Epithelial cell of esophagus (primary cell): ENCODE measurements at regions not wholly inside any gene's neighbourhood (a gene's known extent, or its start where the extent isn't known, plus 50 kb on each side); places are given as distances from the start of the nearest gene placed in this dataset.
"Not testable (repeated sequence)": the region's sequence is repeated elsewhere in the genome, so short reads cannot be mapped to it uniquely, and the experiment has no call there.

Experiments
- DNase-seq: peaks from one replicate; pipeline ENCODE4 v3.0.0; 2010; ENCODE audit warnings: low read depth
- H3K4me3 ChIP-seq: 2 replicates; pipeline ENCODE4 v1.5.1; 2011; ENCODE audit warnings: mild to moderate bottlenecking, low read length, control low read depth
- TF ChIP-seq, protein P1 (sequence below): IDR thresholded peaks from 2 replicates; pipeline ENCODE4 v1.5.1; 2011; ENCODE audit warnings: low read depth, mild to moderate bottlenecking, low read length, control low read depth, inconsistent platforms; ENCODE audit not compliant: insufficient read depth; ENCODE audit errors: missing control alignments

DNA sequence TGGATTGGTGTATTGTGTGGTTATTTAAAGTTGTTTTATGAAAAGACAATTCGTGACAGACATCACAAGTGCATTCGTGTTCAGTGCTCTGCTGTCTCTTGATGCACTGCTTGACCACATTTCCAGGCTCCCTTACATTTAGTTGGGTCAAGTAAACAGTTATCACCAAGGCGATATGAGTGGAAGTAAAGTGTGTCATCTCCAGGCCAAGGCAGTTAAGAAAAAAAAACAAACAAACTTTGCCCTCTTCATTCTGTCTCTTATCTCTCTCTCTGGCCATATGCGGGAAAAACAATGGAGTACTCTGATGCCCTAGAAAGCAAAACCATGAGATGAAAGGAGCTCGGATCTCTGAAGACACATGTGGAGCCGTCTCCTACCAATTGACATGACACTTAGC, 131.1 kb downstream of the DSEL start:
- TF ChIP-seq, protein P1, sequence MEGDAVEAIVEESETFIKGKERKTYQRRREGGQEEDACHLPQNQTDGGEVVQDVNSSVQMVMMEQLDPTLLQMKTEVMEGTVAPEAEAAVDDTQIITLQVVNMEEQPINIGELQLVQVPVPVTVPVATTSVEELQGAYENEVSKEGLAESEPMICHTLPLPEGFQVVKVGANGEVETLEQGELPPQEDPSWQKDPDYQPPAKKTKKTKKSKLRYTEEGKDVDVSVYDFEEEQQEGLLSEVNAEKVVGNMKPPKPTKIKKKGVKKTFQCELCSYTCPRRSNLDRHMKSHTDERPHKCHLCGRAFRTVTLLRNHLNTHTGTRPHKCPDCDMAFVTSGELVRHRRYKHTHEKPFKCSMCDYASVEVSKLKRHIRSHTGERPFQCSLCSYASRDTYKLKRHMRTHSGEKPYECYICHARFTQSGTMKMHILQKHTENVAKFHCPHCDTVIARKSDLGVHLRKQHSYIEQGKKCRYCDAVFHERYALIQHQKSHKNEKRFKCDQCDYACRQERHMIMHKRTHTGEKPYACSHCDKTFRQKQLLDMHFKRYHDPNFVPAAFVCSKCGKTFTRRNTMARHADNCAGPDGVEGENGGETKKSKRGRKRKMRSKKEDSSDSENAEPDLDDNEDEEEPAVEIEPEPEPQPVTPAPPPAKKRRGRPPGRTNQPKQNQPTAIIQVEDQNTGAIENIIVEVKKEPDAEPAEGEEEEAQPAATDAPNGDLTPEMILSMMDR: no peak
- DNase-seq: no peak
- H3K4me3 ChIP-seq: no peak overlapping the region

DNA sequence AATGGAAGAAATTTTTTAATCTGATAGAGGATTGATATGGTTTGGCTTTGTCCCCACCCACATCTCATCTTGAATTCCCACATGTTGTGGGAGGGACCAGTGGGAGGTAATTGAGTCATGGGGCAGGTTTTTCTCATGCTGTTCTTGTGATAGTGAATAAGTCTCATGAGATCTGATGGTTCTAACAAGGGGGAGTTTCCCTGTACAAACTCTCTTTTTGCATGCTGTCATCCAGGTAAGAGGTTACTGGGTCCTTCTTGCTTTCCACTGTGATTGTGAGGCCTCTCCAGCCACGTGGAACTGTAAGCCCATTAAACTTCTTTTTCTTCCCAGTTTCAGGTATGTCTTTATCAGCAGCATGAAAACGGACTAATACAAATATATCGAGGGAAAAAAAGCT, 132.5 kb downstream of the DSEL start:
- not testable (repeated sequence) for H3K4me3 ChIP-seq, DNase-seq

DNA sequence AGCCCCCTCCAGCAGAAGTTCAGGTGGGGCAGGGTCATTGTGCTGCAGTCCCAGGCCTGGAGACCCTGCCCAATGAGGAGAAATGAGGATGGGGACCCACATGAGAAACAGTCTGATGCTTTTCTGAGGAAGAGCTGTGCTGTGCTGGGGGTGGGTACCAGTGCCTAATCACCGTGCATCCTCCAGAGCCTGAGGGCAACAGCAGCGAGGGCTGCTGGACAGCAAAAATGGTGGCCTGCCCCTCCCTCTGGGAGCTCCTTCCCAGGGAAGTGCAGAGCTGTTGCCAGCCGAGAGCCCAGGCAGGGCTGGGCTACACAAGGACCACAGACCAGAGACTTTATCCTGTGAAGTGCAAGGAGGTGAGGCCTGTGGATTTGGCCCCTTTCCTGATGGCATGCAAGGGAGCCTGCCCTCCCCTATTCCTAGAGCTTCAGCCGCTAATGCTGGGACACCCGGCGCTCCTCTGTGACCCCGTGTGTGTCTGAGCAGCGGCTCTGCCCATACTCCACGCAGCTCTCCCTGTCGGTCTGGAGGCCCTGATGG, 134.8 kb downstream of the DSEL start:
- DNase-seq: no peak
- no peak overlapping the region for H3K4me3 ChIP-seq
- TF ChIP-seq, protein P1: no peak

DNA sequence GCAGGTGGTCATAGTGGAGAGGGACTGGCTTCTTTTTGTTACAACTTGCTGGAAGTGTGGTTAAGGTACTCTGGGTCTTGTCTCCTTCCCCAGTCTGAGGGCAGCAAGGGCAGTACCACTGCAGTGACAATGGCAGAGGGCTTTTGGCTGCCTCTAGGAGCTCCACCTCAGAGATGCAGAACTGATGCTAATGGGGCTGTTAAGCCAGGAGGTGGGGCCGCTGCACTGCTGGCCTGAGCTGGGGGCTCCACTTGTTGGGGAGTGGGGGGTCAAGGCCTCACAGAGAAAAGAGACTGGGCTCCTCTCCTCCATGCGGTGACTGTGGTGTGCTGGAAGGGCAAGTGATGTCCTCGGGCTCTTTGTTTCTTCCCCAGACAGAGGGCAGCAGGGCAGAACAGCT, 135.7 kb downstream of the DSEL start:
- H3K4me3 ChIP-seq: no peak overlapping the region
- TF ChIP-seq, protein P1: no peak
- no peak for DNase-seq

DNA sequence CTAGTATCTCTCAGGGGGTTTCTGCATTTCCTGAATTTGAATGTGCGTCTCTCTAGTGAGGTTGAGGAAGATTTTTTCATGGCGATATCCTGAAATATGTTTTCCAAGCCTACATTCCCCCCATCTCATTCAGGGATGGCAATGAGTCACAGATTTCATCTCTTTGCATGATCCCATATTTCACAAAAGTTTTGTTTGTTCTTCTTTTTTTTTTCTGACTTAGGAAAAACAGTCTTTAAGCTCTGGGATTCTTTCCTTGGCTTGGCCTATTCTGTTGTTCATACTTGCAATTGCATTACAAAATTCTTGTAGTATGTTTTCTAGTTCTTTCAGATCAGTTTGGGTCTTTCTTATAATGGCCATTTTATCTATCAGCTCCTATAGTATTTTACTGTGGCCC, 136.5 kb downstream of the DSEL start:
- DNase-seq: no peak
- H3K4me3 ChIP-seq: no peak overlapping the region
- TF ChIP-seq, protein P1: no peak

DNA sequence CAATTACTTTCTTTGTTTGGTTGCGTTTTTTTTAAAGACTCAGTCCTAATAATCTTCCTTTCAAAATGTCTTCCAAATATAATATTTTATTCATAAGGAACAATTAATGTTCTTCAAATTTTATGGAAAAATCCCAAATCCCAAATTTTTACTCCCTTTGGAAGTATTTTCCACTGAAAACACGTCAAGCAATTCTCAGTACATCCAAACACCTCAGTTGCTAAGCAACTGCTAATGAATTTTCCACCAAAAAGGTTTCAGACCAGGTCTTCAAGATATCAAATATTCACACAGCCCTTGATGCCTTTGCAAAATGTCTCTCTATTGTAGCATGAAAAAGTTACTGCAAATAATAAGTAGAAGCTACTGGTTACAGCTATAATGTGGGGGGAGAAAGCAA, 140.1 kb downstream of the DSEL start:
- DNase-seq: no peak
- H3K4me3 ChIP-seq: no peak overlapping the region
- TF ChIP-seq, protein P1: no peak

DNA sequence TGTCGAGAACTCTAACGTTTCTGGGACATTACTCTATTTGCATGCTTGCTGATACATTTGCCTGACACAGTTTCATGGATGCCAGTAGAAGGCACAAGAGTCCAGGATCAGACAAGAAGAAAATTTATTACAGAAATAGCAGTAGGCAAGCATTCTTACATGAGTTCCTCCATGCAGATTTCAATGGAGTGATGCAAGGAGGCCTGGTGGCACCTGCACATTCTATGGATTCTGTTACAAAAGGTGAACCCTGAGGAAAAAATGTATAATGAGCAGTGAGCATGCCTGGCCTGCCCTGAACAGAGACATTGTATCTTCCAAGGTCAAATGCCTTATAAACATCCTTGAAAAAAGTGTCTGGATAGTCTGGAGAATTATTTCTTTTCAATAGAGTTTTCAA, 142.9 kb downstream of the DSEL start:
- H3K4me3 ChIP-seq: no peak overlapping the region
- no peak for DNase-seq

More for the DNA sequence above, 142.9 kb downstream of the DSEL start:
- TF ChIP-seq, protein P1: no peak
